HG02588 (cell line): ENCODE measurements at regions not wholly inside any gene's neighbourhood (a gene's known extent, or its start where the extent isn't known, plus 50 kb on each side); places are given as distances from the start of the nearest gene placed in this dataset.
A peak's percentile ranks its signal among the peaks of the same experiment; 100 is the strongest.

Source experiments
- ATAC-seq: cut with Tn5 transposase; IDR thresholded peaks from one replicate; pipeline ENCODE4 v1.9.1; 2021; ENCODE audit warnings: mild to moderate bottlenecking, moderate library complexity; ENCODE audit not compliant: unreplicated experiment

- ATAC-seq = no peak
These were observed 100.0 kb upstream of the RIPOR2 start for GRCh38 chr6:25035512-25036435.

- no peak for ATAC-seq
These were observed 100.7 kb upstream of the RIPOR2 start for GRCh38 chr6:25036461-25036860.

- no peak for ATAC-seq
These were observed 102.5 kb upstream of the RIPOR2 start for GRCh38 chr6:25038300-25038699.

- no peak for ATAC-seq
These were observed 103.2 kb upstream of the RIPOR2 start for GRCh38 chr6:25038999-25039398.

GRCh38 chr6:25041485-25042035 is 105.8 kb upstream of the RIPOR2 start:
- ATAC-seq = no peak

GRCh38 chr6:25042036-25042521 is 106.3 kb upstream of the RIPOR2 start:
- peak; percentile 40 for ATAC-seq

- peak; percentile 27 for ATAC-seq
These were observed 106.8 kb upstream of the RIPOR2 start for GRCh38 chr6:25042536-25042935.

- peak; percentile 39 for ATAC-seq
These were observed 107.4 kb upstream of the RIPOR2 start for GRCh38 chr6:25042984-25043725.

- ATAC-seq = no peak
These were observed 108.1 kb upstream of the RIPOR2 start for GRCh38 chr6:25043892-25044291.

GRCh38 chr6:25046942-25047341 is 111.2 kb upstream of the RIPOR2 start:
- ATAC-seq = no peak

- no peak for ATAC-seq
These were observed 114.6 kb upstream of the RIPOR2 start for GRCh38 chr6:25050356-25050755.

GRCh38 chr6:25051083-25051482 is 115.3 kb upstream of the RIPOR2 start:
- ATAC-seq = no peak

- ATAC-seq = no peak
These were observed 116.4 kb upstream of the RIPOR2 start for GRCh38 chr6:25052181-25052580.

- ATAC-seq = peak; percentile 81
These were observed 118.2 kb upstream of the RIPOR2 start for GRCh38 chr6:25053875-25054371.

- ATAC-seq = no peak
These were observed 118.7 kb upstream of the RIPOR2 start for GRCh38 chr6:25054469-25054868.

- ATAC-seq = peak; percentile 52
These were observed 120.4 kb upstream of the RIPOR2 start for GRCh38 chr6:25056130-25056529.

GRCh38 chr6:25057111-25057905 is 121.5 kb upstream of the RIPOR2 start:
- ATAC-seq = no peak

GRCh38 chr6:25058441-25058840 is 122.7 kb upstream of the RIPOR2 start:
- no peak for ATAC-seq

GRCh38 chr6:25058941-25059340 is 123.2 kb upstream of the RIPOR2 start:
- no peak for ATAC-seq

GRCh38 chr6:25060522-25060921 is 124.8 kb upstream of the RIPOR2 start:
- no peak for ATAC-seq
